ENCODE measurements at regions not wholly inside any gene's neighbourhood (a gene's known extent, or its start where the extent isn't known, plus 50 kb on each side); places are given as distances from the start of the nearest gene placed in this dataset.

DNA sequence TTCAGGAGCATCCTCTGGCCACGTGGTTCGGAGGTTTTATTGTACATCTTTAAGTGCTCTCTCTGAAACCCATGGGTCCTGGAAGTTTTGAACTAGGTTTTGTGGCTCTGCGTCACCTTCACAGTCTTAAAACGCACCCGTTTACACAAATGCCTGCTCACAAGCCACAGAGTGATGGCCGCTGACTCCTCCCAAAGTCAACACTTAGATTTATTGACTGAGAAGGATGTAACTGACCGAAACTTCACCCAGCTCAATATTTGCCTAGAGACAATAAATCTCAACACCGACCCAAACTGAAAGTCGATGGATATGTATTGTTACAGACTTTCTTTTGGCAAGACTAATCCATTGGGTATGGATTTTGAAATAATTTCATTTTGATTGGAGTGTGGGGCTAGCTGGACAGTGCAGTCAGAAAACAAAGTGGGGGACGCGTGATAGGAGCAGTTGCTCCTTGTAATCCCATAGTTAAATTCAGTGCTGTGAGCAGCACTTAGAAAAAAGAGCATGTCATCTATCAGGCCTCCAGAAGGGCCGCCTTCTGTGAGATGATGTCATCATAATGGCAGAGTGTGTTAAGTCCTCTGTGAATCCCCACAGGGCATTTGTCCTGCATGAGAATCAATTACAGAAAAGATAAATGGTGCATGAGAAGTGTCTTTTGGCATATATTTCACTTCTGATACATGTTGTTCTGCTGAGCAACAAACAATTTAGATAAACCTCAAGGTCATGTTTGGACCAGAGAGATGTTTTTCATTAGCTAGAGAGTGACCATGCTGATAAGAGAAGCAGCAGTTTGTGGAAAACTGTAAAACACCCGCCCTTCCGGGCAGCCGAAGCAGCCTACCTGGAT, 183.7 kb downstream of the INO80D start:
- TF ChIP-seq, protein P1, sequence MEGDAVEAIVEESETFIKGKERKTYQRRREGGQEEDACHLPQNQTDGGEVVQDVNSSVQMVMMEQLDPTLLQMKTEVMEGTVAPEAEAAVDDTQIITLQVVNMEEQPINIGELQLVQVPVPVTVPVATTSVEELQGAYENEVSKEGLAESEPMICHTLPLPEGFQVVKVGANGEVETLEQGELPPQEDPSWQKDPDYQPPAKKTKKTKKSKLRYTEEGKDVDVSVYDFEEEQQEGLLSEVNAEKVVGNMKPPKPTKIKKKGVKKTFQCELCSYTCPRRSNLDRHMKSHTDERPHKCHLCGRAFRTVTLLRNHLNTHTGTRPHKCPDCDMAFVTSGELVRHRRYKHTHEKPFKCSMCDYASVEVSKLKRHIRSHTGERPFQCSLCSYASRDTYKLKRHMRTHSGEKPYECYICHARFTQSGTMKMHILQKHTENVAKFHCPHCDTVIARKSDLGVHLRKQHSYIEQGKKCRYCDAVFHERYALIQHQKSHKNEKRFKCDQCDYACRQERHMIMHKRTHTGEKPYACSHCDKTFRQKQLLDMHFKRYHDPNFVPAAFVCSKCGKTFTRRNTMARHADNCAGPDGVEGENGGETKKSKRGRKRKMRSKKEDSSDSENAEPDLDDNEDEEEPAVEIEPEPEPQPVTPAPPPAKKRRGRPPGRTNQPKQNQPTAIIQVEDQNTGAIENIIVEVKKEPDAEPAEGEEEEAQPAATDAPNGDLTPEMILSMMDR (IDR thresholded peaks at IDR 0.05; ENCODE audit: extremely low read depth in 1 of 2, insufficient read depth in 1 of 2, low read depth in 1 of 2, low read length in 2 of 2): no peak
- TF ChIP-seq POLR2A (IDR thresholded peaks at IDR 0.05; ENCODE audit: low read depth, low read length) (no peak), JUN (IDR thresholded peaks at IDR 0.05; ENCODE audit: borderline replicate concordance, insufficient read depth, insufficient read length, low read depth) (peak; percentile 37), EZH2 (IDR thresholded peaks at IDR 0.05; ENCODE audit: borderline replicate concordance, low read depth, low read length, severe bottlenecking) (no peak)
- TF ChIP-seq, protein P2, sequence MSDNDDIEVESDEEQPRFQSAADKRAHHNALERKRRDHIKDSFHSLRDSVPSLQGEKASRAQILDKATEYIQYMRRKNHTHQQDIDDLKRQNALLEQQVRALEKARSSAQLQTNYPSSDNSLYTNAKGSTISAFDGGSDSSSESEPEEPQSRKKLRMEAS (IDR thresholded peaks at IDR 0.05; ENCODE audit: insufficient read depth, insufficient read length): no peak

Measured in endothelial cell of umbilical vein (primary cell).